NCI-H2081 (cell line): ENCODE measurements at regions not wholly inside any gene's neighbourhood (a gene's known extent, or its start where the extent isn't known, plus 50 kb on each side); places are given as distances from the start of the nearest gene placed in this dataset.

Experiments used
- DNase-seq, 2 experiments: peaks; one replicate each; lab custom pipeline; 2025; lab: John Stamatoyannopoulos, UW

- DNase-seq, result no peak
Measured at GRCh38 chr20:57056651-57057050, 209.8 kb downstream of the BMP7 start.

- no peak for DNase-seq
Measured at GRCh38 chr20:57059055-57059596, 207.3 kb downstream of the BMP7 start.

- no peak for DNase-seq
Measured at GRCh38 chr20:57060407-57061050, 205.9 kb downstream of the BMP7 start.

- DNase-seq, result no peak
Measured at GRCh38 chr20:57061051-57061900, 205.2 kb downstream of the BMP7 start.

- DNase-seq, result no peak
Measured at GRCh38 chr20:57062241-57062640, 204.2 kb downstream of the BMP7 start.

GRCh38 chr20:57062696-57063270 lies 203.7 kb downstream of the BMP7 start:
- no peak for DNase-seq

GRCh38 chr20:57064836-57065235 lies 201.6 kb downstream of the BMP7 start:
- DNase-seq, result no peak

GRCh38 chr20:57065646-57066045 lies 200.8 kb downstream of the BMP7 start:
- no peak for DNase-seq

GRCh38 chr20:57066126-57066900 lies 200.1 kb downstream of the BMP7 start:
- DNase-seq, result no peak

- DNase-seq, result no peak
Measured at GRCh38 chr20:57069442-57069841, 197.0 kb downstream of the BMP7 start.

- no peak for DNase-seq
Measured at GRCh38 chr20:57070296-57070695, 196.1 kb downstream of the BMP7 start.

- no peak for DNase-seq
Measured at GRCh38 chr20:57071283-57071731, 195.1 kb downstream of the BMP7 start.

GRCh38 chr20:57071954-57072583 lies 194.4 kb downstream of the BMP7 start:
- no peak for DNase-seq

- no peak for DNase-seq
Measured at GRCh38 chr20:57073402-57073801, 193.0 kb downstream of the BMP7 start.

GRCh38 chr20:57074386-57074785 lies 192.1 kb downstream of the BMP7 start:
- DNase-seq, result no peak

- DNase-seq, result no peak
Measured at GRCh38 chr20:57075181-57075580, 191.3 kb downstream of the BMP7 start.

- DNase-seq, result no peak
Measured at GRCh38 chr20:57075603-57076002, 190.8 kb downstream of the BMP7 start.

GRCh38 chr20:57076152-57076652 lies 190.2 kb downstream of the BMP7 start:
- no peak for DNase-seq

GRCh38 chr20:57076951-57077350 lies 189.5 kb downstream of the BMP7 start:
- DNase-seq, result no peak

- DNase-seq, result no peak
Measured at GRCh38 chr20:57078116-57078515, 188.3 kb downstream of the BMP7 start.
